Stimulated activated CD8-positive, alpha-beta memory T cell treated with anti-CD3 and anti-CD28 coated beads, Interleukin-7, amount 100 ng/mL, for 1 hour (primary cell): ENCODE measurements at regions not wholly inside any gene's neighbourhood (a gene's known extent, or its start where the extent isn't known, plus 50 kb on each side); places are given as distances from the start of the nearest gene placed in this dataset.

ENCODE experiments used
- DNase-seq, 2 donors: peaks; one replicate each; pipeline ENCODE4 v3.0.0-alpha.2; 2020; ENCODE audit warnings: low read depth in 2 of 2

DNA sequence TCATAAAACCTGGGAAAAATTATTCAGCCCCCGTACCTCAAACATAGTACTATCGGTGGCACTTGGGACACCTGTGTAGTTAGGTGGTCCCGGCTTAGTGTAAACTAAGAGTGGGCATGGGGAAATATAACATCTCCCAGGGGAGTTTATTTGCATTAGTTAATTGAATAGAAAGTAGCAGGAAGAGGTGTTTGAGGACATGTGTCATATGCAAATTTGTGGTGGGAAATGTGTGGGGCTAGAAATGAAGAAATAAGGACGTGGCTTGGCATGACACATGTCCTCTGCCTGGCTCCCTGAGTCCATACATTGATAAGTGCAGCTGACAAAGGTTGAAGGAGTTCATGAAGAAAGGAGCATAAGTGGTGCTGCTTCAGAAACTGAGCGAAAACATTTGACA is 483.6 kb downstream of the SH2D1A start:
- DNase-seq = no peak

DNA sequence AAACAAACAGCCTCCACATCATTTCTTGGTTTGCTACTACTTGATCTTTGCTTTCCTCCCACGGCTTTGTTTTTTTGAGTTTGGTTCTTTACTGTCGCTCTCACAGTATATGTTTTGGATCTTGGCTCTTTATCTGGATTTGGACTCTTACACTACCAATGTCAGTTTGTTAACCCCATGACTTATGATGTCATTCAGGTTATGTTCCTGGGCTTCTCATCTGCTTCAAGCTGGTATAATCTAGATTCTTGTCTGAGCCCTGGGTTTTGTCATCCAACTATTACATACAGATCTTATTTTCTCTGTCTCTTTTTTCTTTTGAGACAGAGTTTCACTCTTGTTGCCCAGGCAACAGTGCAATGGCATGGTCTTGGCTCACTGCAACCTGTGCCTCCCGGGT is 482.9 kb upstream of the TEX13C start:
- DNase-seq = no peak

DNA sequence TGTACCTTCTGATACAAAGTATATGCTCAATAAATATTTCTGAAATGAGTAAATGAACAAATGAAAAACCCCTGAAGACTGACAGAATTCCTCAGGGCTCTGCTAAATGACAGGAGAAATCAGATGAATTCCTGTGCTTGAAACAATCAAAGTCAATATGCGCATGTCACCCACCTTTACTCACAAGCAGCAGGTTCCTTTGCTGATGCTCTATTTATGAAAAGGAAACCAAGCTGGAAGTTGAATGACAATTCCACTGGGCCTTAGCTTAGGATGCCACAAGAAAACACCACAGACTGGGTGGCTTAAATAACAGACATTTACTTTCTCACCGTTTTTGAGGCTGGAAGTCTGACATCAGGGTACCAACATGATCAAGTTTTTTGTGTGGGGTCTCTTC is 477.5 kb upstream of the TEX13C start:
- DNase-seq = no peak

DNA sequence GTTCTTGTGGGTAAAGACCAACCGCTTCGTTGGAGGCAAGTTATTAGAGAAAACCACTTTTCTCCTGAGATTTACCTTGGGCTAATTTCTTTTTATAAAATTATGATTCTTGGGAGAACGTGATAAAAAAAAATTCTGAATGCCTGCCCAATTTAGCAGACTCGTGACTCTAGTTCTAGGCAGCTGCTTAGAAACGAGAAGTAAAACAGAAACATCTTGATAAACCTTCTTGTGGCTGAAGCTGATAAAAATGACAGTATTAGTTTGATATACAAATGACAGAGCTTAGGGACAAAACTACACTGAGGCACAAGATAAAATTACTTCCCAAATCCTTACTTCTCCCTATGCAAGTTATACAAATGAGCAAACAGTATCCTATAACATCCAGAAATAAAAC is 458.9 kb upstream of the TEX13C start:
- DNase-seq = no peak

DNA sequence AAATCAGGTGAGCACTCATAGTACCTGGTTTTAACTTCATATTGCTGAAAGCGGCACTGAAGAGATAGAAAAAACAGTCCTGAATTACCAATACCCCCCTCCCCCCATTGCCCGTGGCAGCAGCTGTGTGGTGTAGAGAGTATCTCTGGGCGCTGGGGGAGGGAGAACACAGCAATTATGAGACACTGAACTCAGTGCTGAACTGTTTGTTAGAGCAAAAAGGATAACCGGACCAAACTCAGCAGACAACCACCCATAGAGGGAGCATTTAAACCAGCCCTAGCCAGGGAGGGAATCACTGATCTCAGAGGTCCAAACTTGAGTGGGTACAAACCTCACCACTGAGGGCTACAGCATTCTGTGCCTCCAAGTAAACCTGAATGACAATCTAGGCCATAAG is 457.4 kb upstream of the TEX13C start:
- no peak for DNase-seq

DNA sequence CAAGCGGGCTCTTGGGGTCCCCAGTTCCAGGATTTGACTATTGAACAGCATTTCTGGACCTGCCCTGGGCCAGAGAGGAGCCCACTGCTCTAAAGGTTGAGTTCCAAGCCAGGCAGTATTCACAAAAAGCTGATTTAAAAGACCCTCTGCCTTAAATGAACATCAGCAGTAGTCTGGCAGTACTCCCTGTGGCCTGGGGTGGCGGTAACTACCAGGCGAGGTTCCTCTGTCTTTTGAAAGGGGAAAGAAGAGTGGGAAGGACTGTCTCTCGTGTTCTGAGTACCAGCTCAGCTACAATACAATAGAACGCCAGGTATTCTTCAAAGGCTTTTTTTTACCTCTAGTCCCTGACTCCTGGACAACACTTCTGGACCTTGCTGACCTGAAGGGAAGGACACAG is 456.4 kb upstream of the TEX13C start:
- DNase-seq = no peak

DNA sequence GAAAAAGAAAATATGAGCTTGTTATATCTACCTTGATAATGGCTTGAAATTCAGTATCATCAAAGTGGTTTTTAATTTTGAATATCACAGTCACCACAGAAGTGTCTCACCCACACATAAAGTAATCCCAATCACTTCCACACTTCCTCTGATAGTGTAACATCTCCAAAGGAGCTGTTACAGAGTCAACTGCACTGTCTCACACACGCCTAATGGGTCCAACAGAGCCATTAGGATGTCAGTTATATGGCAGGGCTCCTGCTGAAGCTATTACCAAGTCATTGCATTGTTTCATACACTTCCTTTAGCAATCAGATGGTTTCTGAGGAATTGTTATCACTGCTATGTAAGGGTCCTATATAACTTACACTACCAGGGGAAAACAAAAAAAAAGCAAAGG is 432.1 kb upstream of the TEX13C start:
- no peak for DNase-seq

DNA sequence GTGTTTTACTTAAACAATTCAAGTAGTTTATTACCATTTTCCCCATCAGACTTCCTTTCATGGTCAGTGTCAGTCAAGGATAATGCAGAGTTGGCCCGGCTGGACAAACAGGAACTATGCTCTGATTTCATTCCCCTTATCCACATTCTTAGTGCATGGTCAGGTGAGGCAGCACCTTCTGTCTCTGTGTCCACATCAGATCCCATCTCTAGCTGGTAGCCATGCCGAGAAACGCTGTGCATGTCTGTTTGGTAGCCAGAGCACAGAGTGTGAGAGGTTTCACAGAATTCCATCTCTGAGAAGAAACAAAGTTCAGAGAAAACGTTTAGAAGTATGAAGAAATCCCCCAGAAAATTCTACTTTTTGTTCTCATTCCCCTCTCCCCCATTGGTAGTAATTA is 423.7 kb upstream of the TEX13C start:
- DNase-seq = no peak

DNA sequence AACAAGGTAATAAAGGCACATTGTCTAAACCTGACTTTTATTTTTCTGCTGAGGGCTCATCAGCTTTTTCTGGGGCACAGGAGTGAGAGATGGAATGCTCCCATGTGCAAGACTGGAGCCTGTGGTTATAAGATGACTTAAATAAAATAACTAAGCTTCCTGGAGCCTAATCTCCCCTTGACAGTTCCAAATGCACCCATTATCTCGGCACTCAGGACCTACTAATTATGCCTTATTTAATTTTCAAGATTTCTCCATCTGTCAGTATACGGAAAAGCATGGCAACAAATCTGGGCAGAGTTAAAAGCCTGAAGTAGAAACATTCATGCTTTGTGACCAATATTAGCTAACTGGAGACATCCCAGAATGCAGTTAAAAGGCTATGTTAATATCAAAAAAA is 416.7 kb upstream of the TEX13C start:
- no peak for DNase-seq

DNA sequence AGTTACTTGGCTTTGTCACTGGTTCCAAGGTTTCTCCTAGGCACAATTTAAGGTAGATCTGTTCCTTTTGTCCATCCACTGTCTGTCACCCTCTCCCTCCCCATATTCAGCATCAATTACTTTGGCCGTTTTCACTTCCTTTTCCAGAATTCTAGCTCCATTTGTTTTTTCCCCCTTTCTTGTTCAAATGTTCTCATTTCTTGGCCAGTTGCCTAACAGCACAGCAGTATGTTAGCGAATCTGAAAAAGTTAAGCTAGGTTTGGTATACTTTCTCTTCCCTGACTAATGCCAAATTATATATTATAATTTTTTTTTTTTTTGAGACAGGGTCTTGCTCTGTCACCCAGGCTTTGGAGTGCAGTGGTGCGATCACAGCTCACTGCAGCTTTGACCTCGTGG is 409.1 kb upstream of the TEX13C start:
- no peak for DNase-seq

DNA sequence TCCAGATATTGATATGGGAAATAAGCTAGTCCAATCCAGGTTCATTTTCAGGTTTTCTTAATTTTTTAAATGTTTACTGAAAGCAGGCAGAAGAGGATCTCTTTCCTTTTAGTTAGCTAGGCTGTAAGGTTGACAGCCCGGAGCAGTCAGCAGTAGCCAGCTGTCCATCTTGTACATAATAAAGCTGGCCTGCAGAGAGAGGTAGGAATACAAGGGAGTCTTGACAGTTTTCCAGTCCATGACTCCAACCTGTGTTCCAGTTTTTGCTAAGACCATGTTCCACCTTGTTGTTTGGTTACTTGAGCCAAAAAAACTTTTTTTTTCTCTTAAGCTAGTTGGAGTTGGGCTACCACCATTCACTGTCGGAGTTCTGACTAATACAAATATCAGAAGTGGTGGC is 402.7 kb upstream of the TEX13C start:
- DNase-seq = no peak

DNA sequence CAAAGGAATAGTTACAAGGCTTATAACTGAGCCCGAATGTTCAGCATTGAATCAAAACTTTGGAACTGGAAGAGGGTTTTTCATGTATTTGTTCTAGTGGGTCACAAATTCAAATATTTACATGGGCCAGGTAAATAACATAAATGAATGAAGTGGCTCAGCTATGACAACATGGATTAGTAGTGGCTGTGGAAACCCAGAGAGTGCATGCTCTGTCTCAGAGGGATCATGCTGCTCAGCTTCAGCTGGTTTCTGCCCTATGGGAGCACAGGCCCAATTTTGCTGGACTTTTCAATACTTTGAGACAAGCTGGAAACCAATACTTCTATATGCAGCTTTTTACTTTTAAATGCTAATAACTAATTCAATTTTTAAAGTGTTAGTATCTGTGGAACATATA is 394.0 kb upstream of the TEX13C start:
- DNase-seq = no peak

DNA sequence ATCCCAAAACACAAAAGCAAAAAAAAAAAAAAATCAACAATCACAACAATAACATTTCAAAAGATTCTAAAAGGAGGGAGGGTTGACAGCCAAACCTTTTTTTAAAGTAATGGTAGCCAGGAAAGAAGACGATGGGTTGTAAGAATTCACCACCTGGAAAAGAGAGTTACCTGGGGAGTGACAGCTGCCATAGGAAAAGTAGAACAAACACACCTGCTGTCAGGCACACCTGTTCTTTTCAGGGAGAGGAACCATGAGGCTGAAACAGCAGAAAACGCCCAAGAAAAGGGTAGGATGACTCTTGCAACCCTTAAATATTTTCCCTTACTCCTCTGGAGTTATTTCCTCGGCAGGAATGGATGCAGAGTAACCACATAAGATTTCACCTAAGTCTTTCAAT is 388.4 kb upstream of the TEX13C start:
- no peak for DNase-seq

DNA sequence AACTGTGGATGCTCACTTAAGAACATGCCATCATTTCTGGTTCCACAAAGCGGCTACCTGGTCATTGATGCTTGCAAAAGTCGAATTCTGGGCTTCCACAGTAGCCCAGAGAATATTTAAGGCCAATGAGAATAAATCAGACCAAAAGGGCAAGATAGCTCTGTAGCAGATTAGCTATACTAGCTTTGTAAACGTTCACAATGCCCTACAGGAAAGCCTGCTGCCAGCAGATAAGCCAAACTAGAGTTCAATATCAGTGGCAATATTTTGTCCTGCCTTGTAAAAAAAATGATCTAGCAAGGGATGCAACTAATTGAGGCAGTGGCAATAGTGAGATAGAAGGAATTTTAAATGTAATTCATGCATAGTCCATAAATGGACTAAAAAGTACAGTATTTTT is 387.7 kb upstream of the TEX13C start:
- no peak for DNase-seq

DNA sequence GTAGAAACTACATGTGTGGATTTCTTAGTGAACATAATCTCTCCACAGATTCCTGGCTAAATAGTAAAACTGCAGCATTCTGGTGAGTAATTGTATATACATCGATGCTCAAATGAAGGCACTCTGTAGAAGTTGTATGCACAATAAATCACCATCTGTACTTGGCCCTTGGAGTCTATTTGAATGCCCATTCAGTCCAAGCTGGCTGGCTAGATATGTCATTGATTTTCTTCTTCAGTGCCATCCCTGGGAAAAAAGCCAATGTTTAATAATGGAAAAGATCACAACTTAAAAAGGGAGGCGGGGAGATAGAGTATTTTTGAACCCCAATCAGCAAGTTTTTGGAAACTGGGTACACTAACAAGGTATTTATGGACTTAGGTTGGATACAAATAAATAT is 381.0 kb upstream of the TEX13C start:
- DNase-seq = no peak

DNA sequence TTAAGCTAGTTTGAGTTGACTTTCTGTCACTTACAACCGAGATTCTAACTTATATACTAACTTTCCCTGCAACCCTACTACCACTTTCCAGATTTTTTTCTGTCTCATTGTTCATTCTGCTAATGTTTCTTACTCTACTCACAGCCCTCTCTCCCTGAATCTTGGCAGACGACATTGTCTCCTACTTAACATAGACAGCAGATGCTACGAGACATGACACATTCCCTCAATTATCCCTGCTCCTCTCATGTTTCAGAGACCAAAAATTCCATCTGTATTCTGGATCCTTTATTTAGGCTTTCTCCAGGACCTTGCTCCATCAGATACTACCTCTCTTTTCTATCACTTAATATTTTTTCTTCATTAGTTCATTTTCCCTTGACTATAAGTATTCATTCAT is 379.1 kb upstream of the TEX13C start:
- no peak for DNase-seq

DNA sequence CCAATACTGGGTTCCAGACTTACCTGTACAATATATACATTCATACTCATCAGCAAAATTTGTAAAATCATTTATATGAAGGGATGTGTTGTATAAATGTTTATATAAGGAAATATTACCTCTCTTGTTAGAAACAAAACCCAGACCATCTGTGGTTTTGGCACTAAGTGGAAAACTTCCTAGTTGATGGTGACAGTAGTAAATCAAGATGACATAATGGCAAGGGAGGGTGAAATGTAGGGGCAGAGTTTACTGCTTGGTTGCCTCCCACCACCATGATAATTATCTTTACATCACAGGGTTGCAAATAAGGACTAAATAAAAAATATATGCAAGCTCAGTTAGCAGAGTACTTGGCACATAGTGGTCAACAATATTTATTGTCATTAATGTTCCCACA is 365.3 kb upstream of the TEX13C start:
- DNase-seq = no peak

DNA sequence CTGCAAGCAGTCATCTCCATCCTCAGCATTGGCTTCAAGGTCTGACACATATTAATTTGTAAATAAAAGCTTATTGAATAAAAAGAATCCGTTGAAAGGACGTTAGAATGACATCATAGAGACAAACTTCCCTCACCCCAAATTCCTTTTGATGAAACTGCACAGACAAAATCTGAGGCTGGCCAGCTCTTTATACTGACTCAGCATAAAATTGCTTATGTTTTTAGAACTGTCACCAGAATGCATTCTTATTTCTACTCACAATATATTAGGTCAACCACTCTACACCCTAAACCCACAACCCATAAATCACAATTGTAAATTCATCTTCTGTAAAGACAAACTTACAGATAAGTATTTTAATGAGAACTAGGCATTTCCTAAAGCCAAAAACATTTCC is 359.2 kb upstream of the TEX13C start:
- no peak for DNase-seq

DNA sequence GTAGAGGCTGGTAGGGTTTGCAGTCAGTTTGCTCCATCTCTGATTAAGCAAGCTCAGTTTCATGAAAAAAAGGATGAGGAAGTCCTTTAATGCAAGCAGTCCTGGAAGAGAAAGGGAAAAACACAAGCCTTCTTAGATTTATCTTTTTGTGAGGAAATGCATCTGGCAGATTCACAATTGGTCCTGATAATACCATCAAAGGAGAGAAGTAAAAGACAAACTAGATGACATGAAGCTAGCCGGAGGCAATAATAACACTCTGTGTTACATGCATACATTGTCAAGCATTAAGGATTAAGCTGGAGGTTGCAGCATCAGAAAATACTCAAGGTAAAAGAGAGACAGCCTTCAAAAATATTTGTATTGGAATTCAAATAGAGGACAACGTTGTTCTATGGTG is 356.0 kb upstream of the TEX13C start, which contains the start of gene TENM1:
TSS of gene TENM1 (minus strand) at position 101 of the 400 bp plus-strand sequence.
- DNase-seq = no peak

DNA sequence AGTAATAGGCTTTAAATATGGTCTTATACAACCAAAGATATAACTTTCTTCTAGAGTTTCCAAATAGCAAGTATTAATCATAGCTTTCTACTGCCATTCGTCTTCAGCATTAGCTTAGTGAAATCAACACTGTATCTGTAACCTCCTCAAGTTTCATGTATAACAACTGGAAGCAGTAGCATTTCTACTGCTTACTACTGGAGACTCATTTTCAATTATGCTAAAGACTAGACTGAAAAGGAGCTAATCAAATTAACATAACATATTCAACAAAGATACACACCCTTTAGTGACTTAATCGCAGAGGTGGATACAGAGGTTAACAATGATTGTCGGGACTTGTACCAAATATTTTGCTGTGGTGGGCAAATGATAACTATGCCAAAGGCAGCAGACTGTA is 344.2 kb upstream of the TEX13C start:
- DNase-seq = no peak

DNA sequence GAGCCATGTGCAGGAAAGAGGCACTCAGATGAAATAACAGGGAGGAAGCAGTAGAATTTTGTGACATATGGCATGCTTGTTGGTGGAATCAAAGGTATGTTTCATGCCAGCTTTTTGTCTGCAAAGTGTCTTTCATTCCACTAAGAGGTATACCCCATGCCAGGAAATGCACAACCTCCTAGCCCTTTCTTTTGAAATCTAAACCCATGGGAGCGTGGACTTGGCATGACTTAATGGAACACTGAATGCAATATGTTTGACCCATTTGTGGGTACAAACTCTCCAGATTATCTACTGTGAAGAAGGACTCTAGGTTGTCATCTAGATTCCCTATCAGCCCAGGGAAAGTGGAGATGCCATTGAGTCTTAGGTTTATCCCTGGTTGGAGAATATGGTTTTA is 338.3 kb upstream of the TEX13C start:
- DNase-seq = no peak

DNA sequence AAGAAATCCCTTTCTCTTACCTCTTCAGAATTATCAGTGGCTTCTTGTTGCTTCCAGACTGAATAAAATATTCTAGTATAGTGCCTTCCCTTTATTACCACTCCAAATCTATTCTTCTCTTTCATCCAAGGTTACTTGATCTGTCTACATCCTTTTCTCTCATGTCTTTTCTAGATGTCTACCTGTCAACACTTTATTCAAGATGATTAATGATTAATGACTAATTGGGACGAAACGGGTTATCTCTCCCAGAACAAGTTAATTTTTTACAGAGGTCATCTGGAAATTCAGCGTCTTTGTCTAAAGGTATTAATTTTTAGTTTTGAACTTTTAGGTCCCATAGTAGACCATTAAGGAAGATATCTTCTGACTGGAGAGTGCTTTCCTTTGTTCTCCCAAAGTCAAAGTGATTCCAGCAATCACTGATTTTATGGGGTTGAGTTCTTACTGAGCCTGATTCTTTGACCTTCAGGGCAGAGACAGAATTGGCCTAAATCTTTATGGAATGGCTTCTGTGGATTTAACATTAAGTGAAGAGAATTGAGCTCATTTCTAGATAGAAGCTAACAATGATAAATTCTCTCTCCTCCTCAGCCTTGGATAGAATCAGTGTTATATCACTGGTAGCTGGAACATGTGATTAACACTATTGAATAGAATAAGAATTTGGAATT is 335.4 kb upstream of the TEX13C start:
- no peak for DNase-seq

DNA sequence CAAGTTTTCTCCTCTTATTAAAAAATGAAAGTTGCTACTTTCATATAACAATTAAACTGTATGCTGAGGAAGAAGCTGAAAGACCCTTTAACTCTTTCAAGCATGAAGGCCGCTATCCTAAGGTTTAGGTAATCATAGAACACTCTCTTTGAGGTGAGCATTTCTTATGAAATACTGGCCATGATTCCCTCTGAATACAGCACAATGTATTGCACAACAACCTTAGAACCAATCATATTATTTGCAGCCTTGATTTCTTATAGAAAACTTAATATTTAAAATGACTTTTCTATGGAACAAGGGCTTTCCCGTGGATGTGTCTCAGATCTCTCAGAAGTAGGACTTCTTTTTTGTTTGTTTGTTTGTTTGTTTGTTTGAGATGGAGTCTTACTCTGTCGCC is 333.4 kb upstream of the TEX13C start:
- no peak for DNase-seq

DNA sequence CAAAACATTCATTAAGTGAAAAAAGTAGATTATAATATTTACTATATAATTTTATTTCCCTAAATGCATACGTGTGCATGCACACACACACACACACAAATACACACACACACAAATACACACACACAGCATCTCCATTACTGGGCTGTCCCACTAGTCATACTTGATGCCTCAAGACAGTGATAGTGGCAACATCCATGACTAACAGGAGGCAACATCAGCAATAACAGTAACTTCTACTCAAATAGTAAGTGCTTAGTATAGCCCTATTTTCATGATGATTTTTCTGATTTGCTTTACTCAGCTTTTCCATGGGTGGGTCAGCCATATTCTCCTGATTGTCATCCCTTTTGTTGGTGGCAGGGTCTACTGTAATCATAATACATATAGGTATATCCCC is 325.9 kb upstream of the TEX13C start:
- no peak for DNase-seq

DNA sequence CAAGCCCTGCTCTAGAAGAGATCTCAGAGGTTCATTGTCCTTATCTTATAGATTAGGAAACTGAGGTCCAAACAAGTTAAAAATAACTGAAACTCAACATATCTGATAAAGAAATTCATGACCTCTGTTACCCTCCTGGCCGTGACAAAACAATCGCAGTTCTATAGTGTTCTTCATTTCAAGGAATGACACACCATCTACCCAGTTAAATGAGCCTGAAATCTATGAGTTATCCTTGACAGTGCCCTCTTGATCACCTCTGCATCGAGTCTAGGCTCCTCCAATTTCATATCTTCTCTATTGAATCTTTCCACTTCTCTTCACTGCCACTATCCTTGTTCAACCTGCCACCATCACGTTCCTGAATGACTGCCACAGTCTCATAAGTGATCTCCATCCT is 325.3 kb upstream of the TEX13C start:
- DNase-seq = no peak
